GM18502 (cell line): ENCODE measurements at regions not wholly inside any gene's neighbourhood (a gene's known extent, or its start where the extent isn't known, plus 50 kb on each side); places are given as distances from the start of the nearest gene placed in this dataset.

Experiments
- ATAC-seq: cut with Tn5 transposase; IDR thresholded peaks from one replicate; pipeline ENCODE4 v1.9.1; 2021; ENCODE audit warnings: mild to moderate bottlenecking; ENCODE audit not compliant: unreplicated experiment, poor library complexity

GRCh38 chr11:116537709-116538108 lies 235.1 kb downstream of the BUD13 start:
- no peak for ATAC-seq

- ATAC-seq = no peak
Measured at GRCh38 chr11:116537121-116537520, 235.7 kb downstream of the BUD13 start.

GRCh38 chr11:116536416-116536815 lies 236.4 kb downstream of the BUD13 start:
- no peak for ATAC-seq

- ATAC-seq = no peak
Measured at GRCh38 chr11:116535994-116536393, 236.8 kb downstream of the BUD13 start.

GRCh38 chr11:116535120-116535519 lies 237.7 kb downstream of the BUD13 start:
- no peak for ATAC-seq

- no peak for ATAC-seq
Measured at GRCh38 chr11:116534270-116534975, 238.4 kb downstream of the BUD13 start.

- ATAC-seq = no peak
Measured at GRCh38 chr11:116533186-116533825, 239.5 kb downstream of the BUD13 start.

GRCh38 chr11:116532066-116532465 lies 240.7 kb downstream of the BUD13 start:
- ATAC-seq = no peak

- no peak for ATAC-seq
Measured at GRCh38 chr11:116530705-116531104, 242.1 kb downstream of the BUD13 start.

- no peak for ATAC-seq
Measured at GRCh38 chr11:116529271-116529670, 243.5 kb downstream of the BUD13 start.

GRCh38 chr11:116527180-116527991 lies 245.4 kb downstream of the BUD13 start:
- ATAC-seq = no peak

GRCh38 chr11:116525961-116526495 lies 246.8 kb downstream of the BUD13 start:
- ATAC-seq = no peak

GRCh38 chr11:116519499-116519898 lies 253.3 kb downstream of the BUD13 start:
- ATAC-seq = no peak

- ATAC-seq = no peak
Measured at GRCh38 chr11:116518141-116518540, 254.6 kb downstream of the BUD13 start.

GRCh38 chr11:116517584-116517983 lies 255.2 kb downstream of the BUD13 start:
- ATAC-seq = no peak

- ATAC-seq = no peak
Measured at GRCh38 chr11:116517077-116517476, 255.7 kb downstream of the BUD13 start.

- no peak for ATAC-seq
Measured at GRCh38 chr11:116515664-116516184, 257.1 kb downstream of the BUD13 start.

GRCh38 chr11:116513894-116514293 lies 258.9 kb downstream of the BUD13 start:
- no peak for ATAC-seq

- ATAC-seq = no peak
Measured at GRCh38 chr11:116513278-116513823, 259.4 kb downstream of the BUD13 start.

- ATAC-seq = no peak
Measured at GRCh38 chr11:116512841-116513240, 259.9 kb downstream of the BUD13 start.
